B cell (primary cell): ENCODE measurements at regions not wholly inside any gene's neighbourhood (a gene's known extent, or its start where the extent isn't known, plus 50 kb on each side); places are given as distances from the start of the nearest gene placed in this dataset.

Experiments used
- ATAC-seq: fragments of 200-7000 bp; cut with Tn5 transposase; one replicate; pipeline ENCODE4 v1.10.0; 2021; ENCODE audit warnings: low read depth, mild to moderate bottlenecking, moderate number of reproducible peaks, moderate library complexity
- CTCF ChIA-PET: fragments of 350-600 bp; sonication (Branson Sonifier 250); formaldehyde crosslinking; loops from one replicate; lab custom pipeline; 2021; ENCODE audit warnings: antibody characterized with exemption, inconsistent platforms; lab: Charles Lee
- POLR2A ChIA-PET: fragments of 350-600 bp; sonication (Branson Sonifier 250); formaldehyde crosslinking; loops from one replicate; lab custom pipeline; 2021; ENCODE audit warnings: antibody characterized with exemption; lab: Charles Lee
- DNase-seq: peaks from one replicate; pipeline ENCODE4 v3.0.0; 2013
- H2AFZ ChIP-seq: 2 replicates; pipeline ENCODE4 v1.6.1; 2012; ENCODE audit warnings: mild to moderate bottlenecking, low read depth, low read length; ENCODE audit not compliant: insufficient read depth, poor library complexity, severe bottlenecking
- H3K27ac ChIP-seq, 2 donors: 1 replicate in 1 of 2; 2 replicates in 1 of 2; pipeline ENCODE4 v1.5.1; 2012 to 2013; ENCODE audit warnings: low read length in 2 of 2, mild to moderate bottlenecking in 2 of 2, moderate library complexity in 1 of 2
- H3K27me3 ChIP-seq, 4 experiments: fragments of 200-600 bp in 1 of 4; sonication (generic) in 1 of 4; replicated peaks in 1 of 4; 1 replicate in 2 of 4; 2 replicates in 2 of 4; pipeline versions ENCODE4 v1.6.1 to v1.7.0; 2013 to 2016; ENCODE audit warnings: low read length in 3 of 4, mild to moderate bottlenecking in 2 of 4, mixed read lengths in 1 of 4, moderate library complexity in 1 of 4; ENCODE audit not compliant: insufficient read depth in 4 of 4, control insufficient read depth in 3 of 4; ENCODE audit errors: control extremely low read depth in 1 of 4
- H3K36me3 ChIP-seq, 2 experiments: replicated peaks in 1 of 2; 1 replicate in 1 of 2; 2 replicates in 1 of 2; pipeline versions ENCODE4 v1.6.1 to v1.7.1; 2013; ENCODE audit warnings: low read length in 1 of 2; ENCODE audit not compliant: insufficient read depth in 2 of 2, control insufficient read depth in 1 of 2; ENCODE audit errors: control extremely low read depth in 1 of 2, extremely low read depth in 1 of 2
- H3K4me1 ChIP-seq, 2 donors: fragments of 200-600 bp in 1 of 2; sonication (generic) in 1 of 2; 1 replicate in 1 of 2; 2 replicates in 1 of 2; pipeline versions ENCODE4 v1.5.1 to v1.6.1; 2013 to 2017; ENCODE audit warnings: low read length in 2 of 2; ENCODE audit not compliant: control insufficient read depth in 2 of 2, insufficient read depth in 2 of 2
- H3K4me2 ChIP-seq: replicated peaks from 2 replicates; pipeline ENCODE3; 2012; ENCODE audit warnings: mild to moderate bottlenecking, low read depth, low read length; ENCODE audit not compliant: poor library complexity, severe bottlenecking
- H3K4me3 ChIP-seq, 5 experiments: fragments of 200-600 bp in 1 of 5; sonication (generic) in 1 of 5; 1 replicate in 3 of 5; 2 replicates in 2 of 5; pipeline versions ENCODE4 v1.5.1 to v1.7.0; 2011 to 2016; ENCODE audit warnings: low read length in 4 of 5, mild to moderate bottlenecking in 4 of 5, low read depth in 2 of 5, control low read depth in 1 of 5, moderate library complexity in 1 of 5; ENCODE audit not compliant: insufficient read depth in 1 of 5; ENCODE audit errors: control extremely low read depth in 1 of 5, extremely low read depth in 1 of 5
- H3K79me2 ChIP-seq: fragments of 200-600 bp; sonication (generic); one replicate; pipeline ENCODE4 v1.6.0; 2016; ENCODE audit warnings: low read length; ENCODE audit not compliant: control insufficient read depth, insufficient read depth
- H3K9ac ChIP-seq: fragments of 200-600 bp; sonication (generic); 2 replicates; pipeline ENCODE4 v1.6.1; 2017; ENCODE audit warnings: mild to moderate bottlenecking, low read length, moderate library complexity
- H3K9me3 ChIP-seq, 3 donors: one replicate each; pipeline versions ENCODE4 v1.6.1 to v1.7.1; 2013; ENCODE audit warnings: low read length in 2 of 3; ENCODE audit not compliant: control insufficient read depth in 2 of 3, insufficient read depth in 1 of 3; ENCODE audit errors: control extremely low read depth in 1 of 3
- H4K20me1 ChIP-seq: 2 replicates; pipeline ENCODE4 v1.6.0; 2012; ENCODE audit warnings: mild to moderate bottlenecking, low read length; ENCODE audit not compliant: insufficient read depth, control insufficient read depth, poor library complexity, severe bottlenecking
- H3K27ac Mint-ChIP-seq: one replicate; pipeline ENCODE4 v1.8.0; 2021; ENCODE audit warnings: mixed read lengths
- H3K27me3 Mint-ChIP-seq: one replicate; pipeline ENCODE4 v1.8.0; 2021; ENCODE audit warnings: mixed read lengths
- H3K4me1 Mint-ChIP-seq: one replicate; pipeline ENCODE4 v1.8.0; 2021; ENCODE audit warnings: mixed read lengths
- H3K4me3 Mint-ChIP-seq: one replicate; pipeline ENCODE4 v1.8.0; 2021; ENCODE audit warnings: mixed read lengths
- H3K9me3 Mint-ChIP-seq: one replicate; pipeline ENCODE4 v1.8.0; 2022; ENCODE audit warnings: mixed read lengths; ENCODE audit not compliant: insufficient read depth
- CTCF ChIP-seq: fragments of 200-600 bp; IDR thresholded peaks from one replicate; pipeline ENCODE4 v1.8.0; 2022; ENCODE audit warnings: antibody characterized with exemption, mild to moderate bottlenecking
- EZH2 ChIP-seq: IDR thresholded peaks from 2 replicates; pipeline ENCODE4 v1.6.1; 2012; ENCODE audit warnings: borderline replicate concordance, low read depth, mild to moderate bottlenecking, moderate library complexity, low read length; ENCODE audit not compliant: insufficient read depth, poor library complexity, severe bottlenecking
- WGBS: methylation state at CpG from one replicate; pipeline ENCODE4 v1.1.5; 2013; ENCODE audit warnings: missing lambda C conversion rate; ENCODE audit not compliant: insufficient coverage; 5-methylcytosine and 5-hydroxymethylcytosine counted together
- intact Hi-C: fragments of 100-400 bp; cut with micrococcal nuclease; formaldehyde crosslinking; loops from one replicate; pipeline ENCODE4 v1.10.0; 2022

GRCh38 chr20:50350510-50351249 is 159.5 kb upstream of the PTPN1 start:
- Mint-ChIP-seq H3K27ac (no peak overlapping the region), H3K4me1 (peaks cover 20% of the 10 kb centered on the region), H3K9me3 (no peaks in the 10 kb centered on the region), H3K4me3 (no peak overlapping the region), H3K27me3 (peaks cover 47% of the 10 kb centered on the region)
- intact Hi-C loops: no loop called here
- TF ChIP-seq CTCF (no peak), EZH2 (no peak)
- H3K4me2 ChIP-seq: no peak overlapping the region
- ATAC-seq (no peak), DNase-seq (no peak)
- no peak overlapping the region for H3K9ac ChIP-seq
- WGBS: 65% methylated on average over 13 of the region's 16 CpGs
- H3K27me3 ChIP-seq: peaks cover 0 to 32% (median 10%) of the 10 kb centered on the region in 4 experiments
- ChIA-PET POLR2A (no interaction called here), CTCF (no interaction called here)
- H2AFZ ChIP-seq: no peak overlapping the region
- no peaks in the 10 kb centered on the region for H3K36me3 ChIP-seq
- H3K9me3 ChIP-seq: peaks cover 0 to 8% (median 0%) of the 10 kb centered on the region in 3 donors
- no peak overlapping the region for H3K27ac ChIP-seq
- H3K4me1 ChIP-seq: peaks cover 12 to 17% of the 10 kb centered on the region in 2 donors
- H4K20me1 ChIP-seq: no peaks in the 10 kb centered on the region
- no peak overlapping the region for H3K4me3 ChIP-seq
- H3K79me2 ChIP-seq: no peaks in the 10 kb centered on the region

- Histone ChIP-seq H3K4me2 (no peak overlapping the region), H3K27ac (no peak overlapping the region), H3K4me1 (peaks cover 12 to 17% of the 10 kb centered on the region in 2 donors), H3K9me3 (peaks cover 0 to 8% (median 0%) of the 10 kb centered on the region in 3 donors), H3K36me3 (no peaks in the 10 kb centered on the region), H3K4me3 (no peak overlapping the region), H3K79me2 (no peaks in the 10 kb centered on the region), H2AFZ (no peak overlapping the region), H3K27me3 (peaks cover 0 to 24% (median 7%) of the 10 kb centered on the region in 4 experiments), H3K9ac (no peak overlapping the region), H4K20me1 (no peaks in the 10 kb centered on the region)
- DNase-seq (no peak), ATAC-seq (no peak)
- POLR2A ChIA-PET: no interaction called here
- no peak overlapping the region for H3K4me3 Mint-ChIP-seq
- 91% methylated on average over 4 of the region's 11 CpGs for WGBS
- H3K9me3 Mint-ChIP-seq: no peaks in the 10 kb centered on the region
- peaks cover 20% of the 10 kb centered on the region for H3K4me1 Mint-ChIP-seq
- no peak overlapping the region for H3K27ac Mint-ChIP-seq
- H3K27me3 Mint-ChIP-seq: peaks cover 38% of the 10 kb centered on the region
- TF ChIP-seq CTCF (no peak), EZH2 (no peak)
- CTCF ChIA-PET: no interaction called here
- intact Hi-C loops: no loop called here
Observed at GRCh38 chr20:50351541-50351940, 158.6 kb upstream of the PTPN1 start.
